Left cardiac atrium (tissue), 4 donors: ENCODE measurements at regions not wholly inside any gene's neighbourhood (a gene's known extent, or its start where the extent isn't known, plus 50 kb on each side); places are given as distances from the start of the nearest gene placed in this dataset.
"Not testable (repeated sequence)": the region's sequence is repeated elsewhere in the genome, so short reads cannot be mapped to it uniquely, and the experiment has no call there.

Experiments used
- ATAC-seq, 2 donors: fragments of 200-7000 bp; cut with Tn5 transposase; one replicate each; pipeline ENCODE4 v1.9.1; 2020; ENCODE audit warnings: mild to moderate bottlenecking in 2 of 2, moderate library complexity in 2 of 2
- DNase-seq: peaks from one replicate; pipeline ENCODE4 v3.0.0-alpha.2; 2020
- intact Hi-C, 2 donors: fragments of 100-400 bp; cut with DNase I; formaldehyde crosslinking; loops; one replicate each; pipeline versions ENCODE4 v1.14.1 to v1.15.1; 2022 to 2023
- donor health status: DM: no; HTN: yes; CAD: no.
- donor health status: DM: no; HTN: yes; CAD: no; lungs with severe emphysema.
- donor health status: DM: yes; HTN: yes; CAD: no.
- donor health status: Dilated cardiomyopathy.

GRCh38 chr20:53862490-53862889 lies 207.9 kb downstream of the BCAS1 start:
- DNase-seq, ATAC-seq, intact Hi-C loops: not testable (repeated sequence)

GRCh38 chr20:53862136-53862397 lies 208.3 kb downstream of the BCAS1 start:
- ATAC-seq, intact Hi-C loops, DNase-seq: not testable (repeated sequence)

- peak; percentile 70 for DNase-seq
- peak; percentile 77 to 90 for ATAC-seq
- intact Hi-C loops = no loop called here
Measured at GRCh38 chr20:53859684-53860083, 210.7 kb downstream of the BCAS1 start.

- DNase-seq, intact Hi-C loops, ATAC-seq: not testable (repeated sequence)
Measured at GRCh38 chr20:53859009-53859408, 211.4 kb downstream of the BCAS1 start.

GRCh38 chr20:53858516-53858915 lies 211.9 kb downstream of the BCAS1 start:
- ATAC-seq, DNase-seq, intact Hi-C loops: not testable (repeated sequence)

GRCh38 chr20:53857723-53858236 lies 212.6 kb downstream of the BCAS1 start:
- DNase-seq (peak; percentile 45), ATAC-seq (peak in 1 of 2 donors; percentile 39)
- intact Hi-C loops = no loop called here

GRCh38 chr20:53856300-53857295 lies 213.8 kb downstream of the BCAS1 start:
- intact Hi-C loops = no loop called here
- ATAC-seq = no peak

GRCh38 chr20:53855733-53856132 lies 214.7 kb downstream of the BCAS1 start:
- no peak for DNase-seq
- intact Hi-C loops = no loop called here
- no peak for ATAC-seq

More at GRCh38 chr20:53856300-53857295, 213.8 kb downstream of the BCAS1 start:
- DNase-seq = no peak

- DNase-seq, ATAC-seq, intact Hi-C loops: not testable (repeated sequence)
Measured at GRCh38 chr20:53854609-53854926, 215.8 kb downstream of the BCAS1 start.

DNA sequence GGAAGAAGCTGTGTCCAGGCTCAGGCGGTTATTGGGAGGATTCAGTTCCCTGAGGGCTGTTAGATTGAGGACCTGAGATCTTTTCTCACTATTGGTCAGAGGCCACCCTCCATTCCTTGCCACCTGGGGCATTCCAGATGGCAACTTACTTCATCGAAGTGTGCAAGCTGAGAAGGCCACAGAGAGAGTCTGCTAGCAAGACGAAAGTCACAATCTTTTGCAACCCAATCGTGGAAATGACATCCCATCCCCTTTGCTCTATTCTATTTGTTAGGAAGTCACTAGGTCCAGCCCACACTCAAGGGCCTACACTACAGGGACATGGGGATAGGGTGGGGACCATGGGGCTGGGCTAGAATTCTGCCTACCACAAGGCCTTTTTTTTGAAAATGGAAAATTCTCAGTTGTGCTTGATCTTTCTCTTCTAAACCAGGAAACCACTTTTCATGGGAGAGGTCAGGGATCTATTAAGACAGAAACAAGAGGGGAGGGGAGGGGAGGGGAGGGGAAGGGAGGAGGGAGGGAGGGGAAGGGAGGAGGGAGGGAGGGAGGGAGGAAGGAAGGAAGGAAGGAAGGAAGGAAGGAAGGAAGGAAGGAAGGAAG lies 217.2 kb downstream of the BCAS1 start:
- ATAC-seq = no peak
- DNase-seq = no peak

GRCh38 chr20:53852691-53853090 lies 217.7 kb downstream of the BCAS1 start:
- intact Hi-C loops = no loop called here
- ATAC-seq (no peak), DNase-seq (no peak)

More for the DNA sequence above, 217.2 kb downstream of the BCAS1 start:
- intact Hi-C loops = no loop called here

- no peak for ATAC-seq
- DNase-seq = no peak
- intact Hi-C loops = no loop called here
Measured at GRCh38 chr20:53852014-53852413, 218.4 kb downstream of the BCAS1 start.

DNA sequence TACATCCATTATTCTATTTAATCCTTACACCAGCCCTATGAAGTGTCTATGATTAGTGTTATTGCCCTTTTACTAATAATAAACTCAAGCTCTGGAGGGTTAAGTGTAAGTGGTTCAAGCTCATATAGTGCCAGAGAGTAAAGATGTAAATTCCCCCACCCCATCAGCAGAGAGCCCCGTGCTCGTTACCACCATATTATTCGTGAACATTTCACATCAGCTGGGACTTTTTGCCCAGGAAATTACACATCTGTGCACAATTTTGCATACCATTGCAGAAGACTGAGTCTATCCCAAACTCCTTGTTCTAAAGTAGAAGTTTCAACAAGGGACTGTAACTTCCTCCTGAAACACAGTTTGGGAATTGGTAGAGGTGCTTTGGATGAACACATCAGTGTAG lies 220.1 kb downstream of the BCAS1 start:
- intact Hi-C loops = no loop called here
- DNase-seq = no peak

DNA sequence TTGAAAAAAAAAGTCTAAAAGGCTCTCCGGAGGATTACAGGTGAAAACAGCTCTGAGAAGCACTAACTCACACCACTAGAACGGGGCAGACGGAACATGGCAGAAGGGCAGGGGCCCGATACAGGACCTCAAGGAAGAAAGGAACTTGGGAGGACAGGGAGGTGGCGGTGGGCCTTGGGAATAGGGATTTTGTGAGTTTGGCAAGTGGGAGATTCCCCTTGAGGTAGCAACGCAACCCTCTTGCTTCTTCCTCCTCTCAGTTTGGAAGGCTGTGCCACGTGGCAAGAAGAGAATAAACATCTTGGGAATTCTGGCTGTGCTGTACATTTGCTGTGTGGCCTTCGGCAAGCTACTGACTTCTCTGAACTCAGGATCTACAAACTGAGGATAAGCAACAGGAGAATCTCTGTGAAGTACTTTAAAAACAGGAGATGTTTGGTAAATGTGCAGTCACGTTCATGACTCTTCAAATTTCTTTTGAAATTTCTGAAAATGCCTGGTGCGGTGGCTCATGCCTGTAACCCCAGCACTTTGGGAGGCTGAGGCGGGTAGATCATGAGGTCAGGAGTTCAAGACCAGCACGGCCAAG lies 220.8 kb downstream of the BCAS1 start:
- no peak for DNase-seq
- intact Hi-C loops = no loop called here
- ATAC-seq = no peak

More for the DNA sequence above, 220.1 kb downstream of the BCAS1 start:
- ATAC-seq = no peak

DNA sequence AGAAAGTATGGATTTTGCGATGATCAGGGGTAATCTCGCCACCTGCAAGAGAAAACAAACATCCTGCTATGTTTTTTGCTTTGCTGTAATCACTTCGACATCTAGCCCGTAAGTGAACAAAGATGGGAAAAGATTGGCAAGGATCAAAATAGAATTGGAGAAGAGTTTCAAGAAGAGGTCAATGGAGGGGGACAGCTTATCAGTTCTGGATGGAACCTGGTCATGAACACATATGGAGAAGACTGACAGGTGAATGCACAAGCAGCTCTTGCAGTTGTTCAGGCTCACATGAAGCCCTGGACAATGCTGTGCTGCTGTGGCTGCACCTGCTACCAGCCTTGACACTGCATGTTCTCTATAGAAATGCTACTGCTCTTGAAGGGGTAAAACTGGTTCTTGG lies 222.1 kb downstream of the BCAS1 start:
- intact Hi-C loops = no loop called here
- ATAC-seq (no peak), DNase-seq (no peak)

GRCh38 chr20:53847837-53848170 lies 222.6 kb downstream of the BCAS1 start:
- intact Hi-C loops = no loop called here
- ATAC-seq = peak in 1 of 2 donors; percentile 26
- DNase-seq = no peak

DNA sequence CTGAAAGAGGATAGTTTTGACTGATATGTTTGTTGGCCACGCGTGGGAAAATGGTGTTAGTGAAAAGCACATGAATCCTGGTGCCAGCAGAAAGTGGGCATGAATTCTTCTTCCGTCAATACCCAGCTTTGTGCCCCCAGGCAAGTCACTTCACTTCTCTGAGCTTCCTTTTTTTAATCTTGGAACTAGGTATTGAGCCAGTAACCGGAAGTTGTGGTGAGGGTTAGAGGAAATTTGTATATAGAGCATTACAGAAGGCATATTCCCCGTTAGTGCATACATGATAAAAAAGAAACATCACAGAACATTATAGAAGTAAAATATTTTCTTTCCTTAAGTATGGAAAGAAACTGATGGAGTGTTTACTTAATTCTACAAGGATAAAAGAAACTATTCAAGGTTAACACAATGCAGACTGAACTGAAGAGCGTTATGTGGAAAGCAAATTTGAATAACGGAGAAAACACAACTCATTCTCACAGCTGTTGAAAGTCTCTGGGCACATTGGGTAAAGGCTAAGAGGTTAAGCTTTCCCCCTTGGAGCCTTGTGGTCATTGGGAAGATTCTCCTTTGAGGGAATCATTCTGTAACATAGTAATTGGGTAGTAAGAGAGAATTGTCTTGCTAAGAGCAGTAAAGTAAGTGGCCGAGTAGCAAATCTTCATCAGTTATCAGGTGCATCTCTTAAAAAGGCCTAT lies 223.1 kb downstream of the BCAS1 start:
- DNase-seq = no peak
- intact Hi-C loops = no loop called here
- peak in 1 of 2 donors; percentile 47 for ATAC-seq

DNA sequence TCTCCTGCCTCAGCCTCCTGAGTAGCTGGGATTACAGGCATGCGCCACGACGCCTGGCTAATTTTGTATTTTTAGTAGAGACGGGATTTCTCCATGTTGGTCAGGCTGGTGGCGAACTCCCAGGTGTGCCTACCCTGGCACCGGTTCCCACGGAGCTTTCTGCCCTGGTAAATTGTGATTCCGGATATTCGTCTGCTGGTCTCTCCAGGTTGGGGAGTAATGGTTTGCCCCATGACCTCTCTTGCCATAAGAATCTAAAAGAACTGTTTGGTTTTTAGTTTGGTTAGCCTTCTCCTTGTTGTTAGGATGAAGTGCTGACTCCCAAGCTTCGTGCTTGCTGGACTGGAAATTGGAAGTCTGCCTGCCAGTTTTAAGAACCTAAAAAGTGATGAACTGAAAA lies 223.8 kb downstream of the BCAS1 start:
- ATAC-seq = no peak
- intact Hi-C loops = no loop called here

GRCh38 chr20:53845980-53846379 lies 224.4 kb downstream of the BCAS1 start:
- DNase-seq = no peak
- ATAC-seq = no peak
- intact Hi-C loops = no loop called here

More for the DNA sequence above, 223.8 kb downstream of the BCAS1 start:
- no peak for DNase-seq

- ATAC-seq (no peak), DNase-seq (no peak)
- intact Hi-C loops = no loop called here
Measured at GRCh38 chr20:53844259-53844658, 226.1 kb downstream of the BCAS1 start.
